ENCODE measurements at regions not wholly inside any gene's neighbourhood (a gene's known extent, or its start where the extent isn't known, plus 50 kb on each side); places are given as distances from the start of the nearest gene placed in this dataset.

GRCh38 chr2:15875969-15876705 lies 64.2 kb upstream of the MYCN start:
- TF ChIP-seq CTCF (IDR thresholded peaks at IDR 0.05) (no peak), REST (IDR thresholded peaks at IDR 0.05; ENCODE audit: insufficient read depth in 1 of 2, low read depth in 2 of 2, low read length in 1 of 2) (no peak), TCF7L2 (IDR thresholded peaks at IDR 0.05; ENCODE audit: low read depth, low read length) (no peak), POLR2AphosphoS5 (IDR thresholded peaks at IDR 0.05; ENCODE audit: low read depth, low read length) (no peak)
